ENCODE measurements at regions not wholly inside any gene's neighbourhood (a gene's known extent, or its start where the extent isn't known, plus 50 kb on each side); places are given as distances from the start of the nearest gene placed in this dataset.

GRCh38 chr10:4399556-4399955, 426.5 kb upstream of the AKR1E2 start:
- Histone ChIP-seq H3K4me3 (no peak overlapping the region), H3K9me3 (ENCODE audit: low read depth) (no peaks in the 10 kb centered on the region), H3K9me2 (ENCODE audit: insufficient read depth) (no peaks in the 10 kb centered on the region), H3K9ac (no peak overlapping the region), H3K4me1 (ENCODE audit: insufficient read depth) (no peaks in the 10 kb centered on the region), H3K4me2 (ENCODE audit: unreplicated experiment) (no peak overlapping the region), H3K27me3 (replicated peaks; ENCODE audit: insufficient read depth) (no peaks in the 10 kb centered on the region), H3F3A (ENCODE audit: insufficient read depth) (no peaks in the 10 kb centered on the region), H3K79me2 (ENCODE audit: insufficient read depth) (no peaks in the 10 kb centered on the region), H4K20me1 (ENCODE audit: insufficient read depth) (no peaks in the 10 kb centered on the region), H3K27ac (no peak overlapping the region), H2AFZ (no peak overlapping the region), H3K36me3 (ENCODE audit: low read depth) (no peaks in the 10 kb centered on the region)
- TF ChIP-seq EZH2 (IDR thresholded peaks at IDR 0.05; ENCODE audit: insufficient read depth, poor library complexity, severe bottlenecking) (no peak), EZH2phosphoT487 (IDR thresholded peaks at IDR 0.05; ENCODE audit: insufficient read depth, low read depth) (no peak)
- in situ Hi-C loops (cut with MboI): no loop called here
- DNase-seq: peak; percentile 6
- WGBS, 2 experiments (ENCODE audit: low coverage in 1 of 2, low lambda C conversion rate in 2 of 2, missing lambda C conversion rate in 2 of 2): 80 to 86% methylated on average over 3 of the region's 3 CpGs

GRCh38 chr10:4398602-4399001, 427.4 kb upstream of the AKR1E2 start:
- no peaks in the 10 kb centered on the region for H3K36me3 ChIP-seq (ENCODE audit: low read depth)
- no peak overlapping the region; the same call in 1 of the 2 replicates for H2AFZ ChIP-seq
- no peak for DNase-seq
- in situ Hi-C loops (cut with MboI): no loop called here
- no peaks in the 10 kb centered on the region for H3K9me3 ChIP-seq (ENCODE audit: low read depth)
- H3K4me2 ChIP-seq (ENCODE audit: unreplicated experiment): no peak overlapping the region
- H3K9me2 ChIP-seq (ENCODE audit: insufficient read depth): no peaks in the 10 kb centered on the region
- no peaks in the 10 kb centered on the region for H4K20me1 ChIP-seq (ENCODE audit: insufficient read depth)
- H3F3A ChIP-seq (ENCODE audit: insufficient read depth): no peaks in the 10 kb centered on the region
- TF ChIP-seq EZH2 (IDR thresholded peaks at IDR 0.05; ENCODE audit: insufficient read depth, poor library complexity, severe bottlenecking) (no peak), EZH2phosphoT487 (IDR thresholded peaks at IDR 0.05; ENCODE audit: insufficient read depth, low read depth) (no peak)
- H3K27ac ChIP-seq: no peak overlapping the region
- H3K79me2 ChIP-seq (ENCODE audit: insufficient read depth): no peaks in the 10 kb centered on the region
- WGBS, 2 experiments (ENCODE audit: low coverage in 1 of 2, low lambda C conversion rate in 2 of 2, missing lambda C conversion rate in 2 of 2): 88 to 89% methylated on average over 3 of the region's 3 CpGs
- H3K4me1 ChIP-seq (ENCODE audit: insufficient read depth): no peaks in the 10 kb centered on the region
- H3K27me3 ChIP-seq (replicated peaks; ENCODE audit: insufficient read depth): no peaks in the 10 kb centered on the region
- no peak overlapping the region for H3K4me3 ChIP-seq
- no peak overlapping the region for H3K9ac ChIP-seq

- Histone ChIP-seq H3K79me2 (ENCODE audit: insufficient read depth) (no peaks in the 10 kb centered on the region), H3K36me3 (ENCODE audit: low read depth) (no peaks in the 10 kb centered on the region), H3K9me3 (ENCODE audit: low read depth) (no peaks in the 10 kb centered on the region), H3K9me2 (ENCODE audit: insufficient read depth) (no peaks in the 10 kb centered on the region), H3K9ac (no peak overlapping the region), H2AFZ (no peak overlapping the region), H3F3A (ENCODE audit: insufficient read depth) (no peaks in the 10 kb centered on the region), H3K27ac (no peak overlapping the region), H3K4me2 (ENCODE audit: unreplicated experiment) (no peak overlapping the region), H3K4me3 (no peak overlapping the region), H4K20me1 (ENCODE audit: insufficient read depth) (no peaks in the 10 kb centered on the region), H3K27me3 (replicated peaks; ENCODE audit: insufficient read depth) (no peaks in the 10 kb centered on the region), H3K4me1 (ENCODE audit: insufficient read depth) (no peaks in the 10 kb centered on the region)
- 90 to 93% methylated on average over 3 of the region's 3 CpGs for WGBS, 2 experiments (ENCODE audit: low coverage in 1 of 2, low lambda C conversion rate in 2 of 2, missing lambda C conversion rate in 2 of 2)
- in situ Hi-C loops (cut with MboI): no loop called here
- no peak for DNase-seq
- TF ChIP-seq EZH2 (IDR thresholded peaks at IDR 0.05; ENCODE audit: insufficient read depth, poor library complexity, severe bottlenecking): no peak
These were observed 428.7 kb upstream of the AKR1E2 start for GRCh38 chr10:4397337-4397736.

GRCh38 chr10:4396401-4397283, 429.4 kb upstream of the AKR1E2 start:
- no peaks in the 10 kb centered on the region for H3K9me3 ChIP-seq (ENCODE audit: low read depth)
- no peaks in the 10 kb centered on the region for H3K79me2 ChIP-seq (ENCODE audit: insufficient read depth)
- no peak overlapping the region for H3K9ac ChIP-seq
- no peak overlapping the region for H3K4me2 ChIP-seq (ENCODE audit: unreplicated experiment)
- H3K36me3 ChIP-seq (ENCODE audit: low read depth): no peaks in the 10 kb centered on the region
- 87 to 91% methylated on average over 9 of the region's 9 CpGs for WGBS, 2 experiments (ENCODE audit: low coverage in 1 of 2, low lambda C conversion rate in 2 of 2, missing lambda C conversion rate in 2 of 2)
- H3K27me3 ChIP-seq (replicated peaks; ENCODE audit: insufficient read depth): no peaks in the 10 kb centered on the region
- no peak overlapping the region for H3K27ac ChIP-seq
- no peaks in the 10 kb centered on the region for H3K4me1 ChIP-seq (ENCODE audit: insufficient read depth)
- H3F3A ChIP-seq (ENCODE audit: insufficient read depth): no peaks in the 10 kb centered on the region
- no peak overlapping the region for H2AFZ ChIP-seq
- in situ Hi-C loops (cut with MboI): no loop called here
- H3K9me2 ChIP-seq (ENCODE audit: insufficient read depth): no peaks in the 10 kb centered on the region
- no peak overlapping the region for H3K4me3 ChIP-seq
- no peaks in the 10 kb centered on the region for H4K20me1 ChIP-seq (ENCODE audit: insufficient read depth)
- no peak for DNase-seq
- TF ChIP-seq EZH2phosphoT487 (IDR thresholded peaks at IDR 0.05; ENCODE audit: insufficient read depth, low read depth): no peak
- TF ChIP-seq EZH2 (IDR thresholded peaks at IDR 0.05; ENCODE audit: insufficient read depth, poor library complexity, severe bottlenecking): no peak
